ENCODE measurements at regions not wholly inside any gene's neighbourhood (a gene's known extent, or its start where the extent isn't known, plus 50 kb on each side); places are given as distances from the start of the nearest gene placed in this dataset.

DNA sequence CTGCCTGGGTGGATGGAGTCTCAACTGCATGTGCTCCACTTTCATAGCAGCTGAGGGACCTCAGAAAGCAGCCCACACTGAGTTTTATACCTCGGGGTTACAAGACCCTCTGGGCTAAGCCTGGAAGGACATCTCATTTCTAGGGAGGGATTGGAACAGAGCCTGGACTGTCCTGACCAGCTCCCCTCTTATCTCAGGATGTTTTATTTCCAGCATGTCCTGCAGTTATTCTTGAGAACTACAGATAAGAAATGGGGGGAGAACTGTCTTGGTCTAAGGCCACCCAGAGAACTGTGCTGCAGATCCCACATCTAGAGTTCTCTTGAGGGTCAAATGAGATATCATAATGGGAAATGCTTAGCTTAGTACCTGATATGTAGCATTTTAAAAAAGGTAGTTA, 97.3 kb upstream of the CHD6 start:
- Histone ChIP-seq H3K36me3 (ENCODE audit: control insufficient read depth in 1 of 2, insufficient read depth in 2 of 2, low read length in 2 of 2) (no peaks in the 10 kb centered on the region), H2AFZ (ENCODE audit: low read depth, low read length, poor library complexity, severe bottlenecking) (no peak overlapping the region), H3K4me3 (replicated peaks in 1 of 2; ENCODE audit: low read depth in 1 of 2, low read length in 2 of 2) (no peak overlapping the region), H3K4me1 (ENCODE audit: control insufficient read depth in 1 of 2, insufficient read depth in 2 of 2, low read length in 2 of 2) (no peaks in the 10 kb centered on the region), H3K79me2 (ENCODE audit: insufficient read depth, low read length) (no peaks in the 10 kb centered on the region), H3K27ac (ENCODE audit: low read depth, low read length) (no peak overlapping the region), H4K20me1 (ENCODE audit: insufficient read depth) (no peaks in the 10 kb centered on the region), H3K4me2 (ENCODE audit: low read length) (no peak overlapping the region), H3K9me3 (ENCODE audit: control insufficient read depth in 1 of 2, insufficient read depth in 1 of 2, low read depth in 1 of 2, low read length in 2 of 2) (no peaks in the 10 kb centered on the region), H3K9ac (ENCODE audit: low read length) (no peak overlapping the region), H3K9me2 (ENCODE audit: insufficient read depth) (no peaks in the 10 kb centered on the region), H3K27me3 (ENCODE audit: insufficient read depth, low read length) (no peaks in the 10 kb centered on the region)
- no peak for DNase-seq (ENCODE audit: low read depth, low spot score)
- ChIA-PET CTCF (no interaction called here), POLR2A (no interaction called here), RAD21 (ENCODE audit: low non-redundant PET in 1 of 2, low total read pairs in 2 of 2, uncharacterized antibody in 2 of 2, unreplicated experiment in 2 of 2) (interaction anchor here in 1 of 2 experiments (0.6 kb wide), 1 partner anchor 375 kb away, joined by 3 read pairs; no protein-coding TSS in a partner anchor)
- intact Hi-C loops (cut with micrococcal nuclease) = no loop called here
- BruUV-seq (replicated peaks) = no TSS peak
- TF ChIP-seq, protein P1, sequence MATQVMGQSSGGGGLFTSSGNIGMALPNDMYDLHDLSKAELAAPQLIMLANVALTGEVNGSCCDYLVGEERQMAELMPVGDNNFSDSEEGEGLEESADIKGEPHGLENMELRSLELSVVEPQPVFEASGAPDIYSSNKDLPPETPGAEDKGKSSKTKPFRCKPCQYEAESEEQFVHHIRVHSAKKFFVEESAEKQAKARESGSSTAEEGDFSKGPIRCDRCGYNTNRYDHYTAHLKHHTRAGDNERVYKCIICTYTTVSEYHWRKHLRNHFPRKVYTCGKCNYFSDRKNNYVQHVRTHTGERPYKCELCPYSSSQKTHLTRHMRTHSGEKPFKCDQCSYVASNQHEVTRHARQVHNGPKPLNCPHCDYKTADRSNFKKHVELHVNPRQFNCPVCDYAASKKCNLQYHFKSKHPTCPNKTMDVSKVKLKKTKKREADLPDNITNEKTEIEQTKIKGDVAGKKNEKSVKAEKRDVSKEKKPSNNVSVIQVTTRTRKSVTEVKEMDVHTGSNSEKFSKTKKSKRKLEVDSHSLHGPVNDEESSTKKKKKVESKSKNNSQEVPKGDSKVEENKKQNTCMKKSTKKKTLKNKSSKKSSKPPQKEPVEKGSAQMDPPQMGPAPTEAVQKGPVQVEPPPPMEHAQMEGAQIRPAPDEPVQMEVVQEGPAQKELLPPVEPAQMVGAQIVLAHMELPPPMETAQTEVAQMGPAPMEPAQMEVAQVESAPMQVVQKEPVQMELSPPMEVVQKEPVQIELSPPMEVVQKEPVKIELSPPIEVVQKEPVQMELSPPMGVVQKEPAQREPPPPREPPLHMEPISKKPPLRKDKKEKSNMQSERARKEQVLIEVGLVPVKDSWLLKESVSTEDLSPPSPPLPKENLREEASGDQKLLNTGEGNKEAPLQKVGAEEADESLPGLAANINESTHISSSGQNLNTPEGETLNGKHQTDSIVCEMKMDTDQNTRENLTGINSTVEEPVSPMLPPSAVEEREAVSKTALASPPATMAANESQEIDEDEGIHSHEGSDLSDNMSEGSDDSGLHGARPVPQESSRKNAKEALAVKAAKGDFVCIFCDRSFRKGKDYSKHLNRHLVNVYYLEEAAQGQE (IDR thresholded peaks at IDR 0.05; ENCODE audit: low read depth) = no peak
- TF ChIP-seq EZH2phosphoT487 (IDR thresholded peaks at IDR 0.05; ENCODE audit: borderline replicate concordance) (no peak), POLR2A (IDR thresholded peaks at IDR 0.05; ENCODE audit: borderline replicate concordance, extremely low read depth, insufficient read depth, insufficient read length) (no peak), ZBTB33 (IDR thresholded peaks at IDR 0.05; ENCODE audit: extremely low read depth, insufficient replicate concordance, low read length) (no peak), FOSL1 (IDR thresholded peaks at IDR 0.05; ENCODE audit: low read depth) (no peak), CTCF (IDR thresholded peaks at IDR 0.05 in 2 of 3, conservative IDR thresholded peaks at IDR 0.05 in 1 of 3; ENCODE audit: borderline replicate concordance in 1 of 3, insufficient read depth in 1 of 3, low read depth in 2 of 3, low read length in 2 of 3) (no peak), EGR1 (IDR thresholded peaks at IDR 0.05; ENCODE audit: low read depth) (no peak), CBX3 (IDR thresholded peaks at IDR 0.05; ENCODE audit: low read depth) (no peak)
- TF ChIP-seq, protein P2, sequence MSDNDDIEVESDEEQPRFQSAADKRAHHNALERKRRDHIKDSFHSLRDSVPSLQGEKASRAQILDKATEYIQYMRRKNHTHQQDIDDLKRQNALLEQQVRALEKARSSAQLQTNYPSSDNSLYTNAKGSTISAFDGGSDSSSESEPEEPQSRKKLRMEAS (IDR thresholded peaks at IDR 0.05) = no peak
- ATAC-seq = no peak
